CD4-positive, alpha-beta T cell treated with Interferon alpha-2 for 1 hour (primary cell): ENCODE measurements at regions not wholly inside any gene's neighbourhood (a gene's known extent, or its start where the extent isn't known, plus 50 kb on each side); places are given as distances from the start of the nearest gene placed in this dataset.
"Not testable (repeated sequence)": the region's sequence is repeated elsewhere in the genome, so short reads cannot be mapped to it uniquely, and the experiment has no call there.

ENCODE experiments used
- DNase-seq, 2 donors: peaks; one replicate each; pipeline ENCODE4 v3.0.0-alpha.2; 2020 to 2022

- no peak for DNase-seq
Measured at GRCh38 chr2:167745667-167746066, 501.7 kb downstream of the STK39 start.

DNA sequence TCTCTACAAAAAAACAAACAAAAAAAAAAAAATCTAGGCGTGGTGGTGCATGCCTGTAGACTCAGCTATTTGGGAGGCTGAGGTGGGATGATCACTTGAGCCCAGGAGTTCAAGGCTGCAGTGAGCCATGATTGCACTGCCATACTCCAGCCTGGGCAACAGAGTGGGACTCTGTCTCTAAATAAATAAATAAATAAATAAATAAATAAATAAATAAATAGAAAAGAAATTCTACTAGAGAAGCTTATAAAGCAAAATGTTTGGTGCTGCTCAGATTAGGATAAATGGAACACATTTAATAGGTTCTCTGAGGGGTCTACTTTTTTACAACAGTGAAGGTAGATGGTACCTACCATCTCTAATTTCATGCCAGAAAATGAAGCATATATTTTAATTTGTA, 507.5 kb downstream of the STK39 start:
- not testable (repeated sequence) for DNase-seq

- DNase-seq: no peak
Measured at GRCh38 chr2:167733747-167734146, 513.6 kb downstream of the STK39 start.

- DNase-seq: no peak
Measured at GRCh38 chr2:167732326-167732725, 515.1 kb downstream of the STK39 start.

GRCh38 chr2:167729911-167730310, 517.5 kb downstream of the STK39 start:
- DNase-seq: no peak

DNA sequence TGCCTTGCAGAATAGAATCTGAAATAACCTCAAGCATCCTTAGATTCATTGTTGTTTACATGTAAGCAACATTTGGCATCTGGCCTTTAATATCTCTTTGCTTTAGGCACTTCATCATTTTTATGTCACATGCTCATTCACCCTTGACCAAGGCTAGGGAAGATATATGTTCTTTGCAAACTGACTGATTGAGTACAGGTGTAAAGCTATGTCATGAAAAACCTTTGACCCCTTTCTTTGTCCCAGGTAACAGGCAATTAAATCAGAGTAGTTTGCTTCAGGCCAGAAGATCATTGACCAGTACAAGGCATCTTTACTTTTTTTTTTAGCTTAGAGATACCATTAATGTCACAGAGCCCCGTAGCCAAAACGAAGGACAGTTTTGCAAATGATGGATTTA, 520.6 kb downstream of the STK39 start:
- DNase-seq: no peak

DNA sequence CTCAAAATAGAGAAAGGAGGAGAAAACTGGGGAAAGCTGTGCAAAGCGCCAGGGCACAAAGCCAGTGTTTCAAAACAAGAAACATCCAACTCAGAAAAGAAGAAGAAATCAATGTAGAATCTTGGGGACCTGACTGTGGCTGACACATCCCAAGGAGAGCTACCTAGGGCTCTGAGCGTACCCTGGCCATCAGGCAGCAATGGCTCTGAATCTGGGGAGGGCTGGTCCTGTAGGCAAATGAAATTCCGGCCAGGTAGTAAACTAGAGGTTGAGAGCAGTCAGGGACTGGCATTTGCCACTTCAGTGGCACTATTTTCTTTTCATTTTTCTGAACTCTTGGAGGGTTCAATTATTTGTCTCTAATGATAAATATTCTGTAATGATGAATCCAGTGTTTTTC, 525.8 kb downstream of the STK39 start:
- no peak for DNase-seq

DNA sequence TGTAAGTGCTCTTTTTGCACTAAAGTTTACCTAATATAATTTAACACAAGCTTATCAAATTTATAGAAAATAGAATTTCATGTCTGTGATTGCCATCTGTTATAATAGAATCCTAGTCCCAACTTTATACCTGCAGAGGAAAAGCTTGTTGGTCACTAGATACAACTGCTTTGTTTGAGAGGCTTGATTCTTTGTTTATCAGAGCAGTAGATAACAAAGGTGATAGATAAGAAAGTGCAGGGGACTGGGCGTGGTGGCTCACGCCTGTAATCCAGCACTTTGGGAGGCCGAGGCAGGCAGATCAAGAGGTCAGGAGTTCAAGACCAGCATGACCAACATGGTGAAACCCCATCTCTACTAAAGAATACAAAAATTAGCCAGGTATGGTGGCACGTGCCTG, 528.0 kb downstream of the STK39 start:
- no peak for DNase-seq

DNA sequence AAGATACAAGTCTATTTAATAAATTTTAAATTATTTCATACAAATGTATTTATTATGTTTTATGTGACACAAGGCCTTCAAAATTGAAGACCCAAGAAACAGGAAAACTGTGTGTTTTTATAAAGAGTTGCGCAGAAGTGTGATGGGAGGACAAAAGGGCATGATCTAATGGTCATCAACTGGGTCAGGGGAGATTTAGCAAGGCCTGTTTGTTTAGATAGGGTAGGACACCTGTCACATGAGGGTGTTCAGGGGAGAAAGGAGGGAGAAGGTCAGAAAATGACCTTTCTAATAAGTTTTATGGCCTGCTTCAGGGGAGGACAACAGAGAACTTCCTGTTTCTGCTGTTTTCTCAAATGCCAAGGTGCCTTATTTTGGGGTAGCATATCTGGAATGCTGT, 528.8 kb downstream of the STK39 start:
- no peak for DNase-seq

GRCh38 chr2:167715932-167716331, 531.5 kb downstream of the STK39 start:
- DNase-seq: no peak

GRCh38 chr2:167715498-167715897, 531.9 kb downstream of the STK39 start:
- DNase-seq: not testable (repeated sequence)

DNA sequence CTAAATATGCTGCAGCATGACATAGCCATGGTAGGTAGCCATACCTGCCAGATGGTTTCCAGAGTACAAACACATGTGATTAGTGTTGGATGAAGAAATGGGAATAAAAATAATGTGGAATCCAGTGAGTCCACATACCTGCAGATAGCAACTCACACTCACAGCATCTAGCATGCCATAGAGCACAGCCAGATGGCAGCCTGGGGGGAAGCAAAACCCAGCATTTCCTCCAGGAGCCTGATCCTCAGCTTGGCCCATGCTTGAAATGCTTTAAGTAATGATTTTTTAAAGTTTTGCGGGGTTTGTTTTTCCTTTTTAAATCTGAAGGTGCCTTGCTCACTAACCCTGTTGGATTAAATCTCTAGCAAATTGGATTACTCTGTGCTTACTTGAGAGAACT, 535.1 kb downstream of the STK39 start:
- no peak for DNase-seq

- DNase-seq: no peak
Measured at GRCh38 chr2:167708998-167709397, 538.4 kb downstream of the STK39 start.

DNA sequence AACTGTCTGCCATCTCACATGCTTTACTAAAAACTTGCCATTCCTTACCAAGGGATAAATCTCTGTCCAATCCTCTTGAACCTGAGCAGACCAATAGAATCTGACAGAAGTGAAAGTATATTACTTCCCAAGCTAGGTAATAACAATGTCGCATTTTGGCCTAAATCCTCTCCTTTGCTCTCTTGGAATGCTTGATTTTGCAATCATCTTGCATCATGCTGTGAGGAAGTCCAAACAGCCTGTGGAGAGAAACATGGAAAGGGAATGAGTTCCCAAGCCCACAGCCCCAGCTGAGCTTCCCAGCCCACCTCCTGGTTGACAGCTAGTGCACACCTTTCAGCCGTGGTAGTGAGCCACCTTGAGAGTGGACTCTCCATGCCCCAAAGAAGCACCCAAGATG, 540.6 kb downstream of the STK39 start:
- DNase-seq: no peak

- no peak for DNase-seq
Measured at GRCh38 chr2:167703441-167703840, 544.0 kb downstream of the STK39 start.

- no peak for DNase-seq
Measured at GRCh38 chr2:167702227-167702626, 545.2 kb downstream of the STK39 start.

GRCh38 chr2:167701651-167702050, 545.7 kb downstream of the STK39 start:
- no peak for DNase-seq

DNA sequence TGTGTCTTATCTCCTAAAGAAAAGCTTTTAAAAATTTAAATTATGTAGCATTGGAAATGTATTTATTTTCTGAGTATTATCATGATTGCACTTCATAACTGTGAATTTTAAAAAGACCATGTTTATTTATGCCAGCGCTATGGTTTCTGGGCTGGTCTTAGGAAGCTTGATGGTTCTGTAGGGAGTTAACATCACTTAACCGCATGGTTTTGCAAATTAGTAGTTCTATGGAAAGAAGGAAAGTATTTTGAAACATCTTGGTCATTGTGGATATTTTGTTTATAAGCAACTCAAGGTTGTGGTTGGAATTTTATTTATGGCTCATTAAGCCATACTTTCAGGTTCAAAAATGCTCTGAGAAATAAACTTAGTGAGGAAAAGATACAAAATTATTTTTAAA, 549.4 kb downstream of the STK39 start:
- DNase-seq: no peak

DNA sequence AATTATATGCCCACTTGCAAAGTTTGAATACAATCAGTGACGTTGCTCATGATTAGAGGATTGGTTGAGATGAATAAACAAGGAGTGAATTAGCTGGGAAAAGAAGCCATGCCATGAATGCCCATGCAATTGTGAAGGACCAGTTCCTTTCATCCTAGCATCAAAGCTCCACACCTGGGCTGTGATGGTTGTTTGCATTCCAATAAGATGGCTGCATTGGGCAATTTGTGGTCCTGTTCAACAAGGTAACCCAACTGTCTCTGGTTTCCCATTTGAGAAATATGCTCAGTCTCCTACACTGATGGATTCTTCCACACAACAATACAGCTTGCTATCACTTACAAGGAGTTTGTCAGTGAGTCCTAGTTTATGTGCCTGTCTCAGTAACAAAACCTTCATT, 550.2 kb downstream of the STK39 start:
- DNase-seq: no peak

- no peak for DNase-seq
Measured at GRCh38 chr2:167692936-167693335, 554.5 kb downstream of the STK39 start.

DNA sequence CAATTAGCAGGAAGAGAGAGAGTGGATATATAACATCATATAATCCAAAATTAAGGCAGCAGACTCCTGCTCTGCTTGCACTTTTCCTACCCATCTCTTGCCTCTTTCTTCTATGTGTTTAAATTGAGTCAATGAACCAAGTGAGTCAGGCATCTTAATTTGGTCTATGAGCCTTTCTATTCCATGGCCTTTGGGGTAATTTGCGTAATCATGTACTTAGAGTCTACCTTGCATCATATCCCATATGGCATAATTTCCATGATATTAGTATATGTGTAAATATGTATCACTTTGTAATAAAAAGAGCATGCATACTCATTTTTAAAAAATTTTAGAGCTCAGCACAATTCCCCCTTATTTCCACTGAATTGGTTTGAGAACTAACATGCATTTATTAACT, 555.2 kb downstream of the STK39 start:
- no peak for DNase-seq

DNA sequence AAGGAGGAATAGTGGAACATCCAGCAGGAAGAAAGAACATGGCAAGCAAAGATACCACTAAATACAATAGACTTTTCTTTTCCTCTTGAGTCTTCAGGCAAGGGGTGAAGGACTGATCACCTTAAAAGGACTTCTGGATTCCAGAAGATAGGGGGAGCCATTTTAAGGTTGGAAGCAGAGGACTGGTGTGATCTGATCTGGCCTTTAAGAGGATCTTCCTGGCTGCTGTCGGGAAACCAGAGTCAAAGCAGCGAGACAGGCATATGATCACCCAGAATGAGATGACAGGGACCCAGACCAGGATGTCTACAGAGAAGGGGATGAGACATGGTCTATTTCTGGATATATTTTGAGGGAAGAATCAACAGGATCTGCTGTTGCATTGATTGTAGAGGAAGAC, 558.0 kb downstream of the STK39 start:
- no peak for DNase-seq

GRCh38 chr2:167686691-167687090, 560.7 kb downstream of the STK39 start:
- no peak for DNase-seq

GRCh38 chr2:167681234-167682015, 566.0 kb downstream of the STK39 start:
- no peak for DNase-seq

GRCh38 chr2:167678158-167678557, 569.2 kb downstream of the STK39 start:
- DNase-seq: no peak
